ENCODE measurements at regions not wholly inside any gene's neighbourhood (a gene's known extent, or its start where the extent isn't known, plus 50 kb on each side); places are given as distances from the start of the nearest gene placed in this dataset.

- TF ChIP-seq POLR2AphosphoS5 (IDR thresholded peaks at IDR 0.05; ENCODE audit: low read depth) (no peak), EZH2phosphoT487 (IDR thresholded peaks at IDR 0.05; ENCODE audit: unreplicated experiment) (no peak), CTCF (conservative IDR thresholded peaks at IDR 0.05; ENCODE audit: low read depth in 2 of 2) (no peak)
Measured at GRCh38 chr7:41334071-41334862, 368.6 kb downstream of the INHBA start.

Measured in GM23338 (cell line).